NCI-H2196 (cell line): ENCODE measurements at regions not wholly inside any gene's neighbourhood (a gene's known extent, or its start where the extent isn't known, plus 50 kb on each side); places are given as distances from the start of the nearest gene placed in this dataset.

Experiments
- DNase-seq: peaks from one replicate; lab custom pipeline; 2025; ENCODE audit not compliant: unreplicated experiment; lab: John Stamatoyannopoulos, UW

- no peak for DNase-seq
Observed at GRCh38 chr10:88023676-88024075, 160.3 kb downstream of the PTEN start.

- DNase-seq: no peak
Observed at GRCh38 chr10:88026031-88026430, 162.6 kb downstream of the PTEN start.

- no peak for DNase-seq
Observed at GRCh38 chr10:88027570-88027969, 164.1 kb downstream of the PTEN start.

GRCh38 chr10:88028072-88028471 is 164.6 kb downstream of the PTEN start:
- no peak for DNase-seq

GRCh38 chr10:88028654-88029053 is 165.2 kb downstream of the PTEN start:
- DNase-seq: no peak

- no peak for DNase-seq
Observed at GRCh38 chr10:88032566-88032965, 169.1 kb downstream of the PTEN start.

GRCh38 chr10:88033385-88033784 is 170.0 kb downstream of the PTEN start:
- DNase-seq: no peak

- DNase-seq: no peak
Observed at GRCh38 chr10:88033793-88034192, 170.4 kb downstream of the PTEN start.

GRCh38 chr10:88036126-88036525 is 172.7 kb downstream of the PTEN start:
- no peak for DNase-seq

GRCh38 chr10:88037623-88038022 is 174.2 kb downstream of the PTEN start:
- no peak for DNase-seq

GRCh38 chr10:88038268-88038667 is 174.8 kb downstream of the PTEN start:
- DNase-seq: no peak

- DNase-seq: no peak
Observed at GRCh38 chr10:88039496-88040200, 176.2 kb downstream of the PTEN start.

- DNase-seq: no peak
Observed at GRCh38 chr10:88041243-88042159, 178.1 kb downstream of the PTEN start.

- DNase-seq: peak; percentile 16
Observed at GRCh38 chr10:88042160-88043100, 179.0 kb downstream of the PTEN start.

- no peak for DNase-seq
Observed at GRCh38 chr10:88045096-88045495, 181.7 kb downstream of the PTEN start.

GRCh38 chr10:88045656-88046415 is 182.4 kb downstream of the PTEN start:
- DNase-seq: no peak

- no peak for DNase-seq
Observed at GRCh38 chr10:88047579-88047978, 184.2 kb downstream of the PTEN start.

- DNase-seq: no peak
Observed at GRCh38 chr10:88048312-88048711, 184.9 kb downstream of the PTEN start.

- DNase-seq: no peak
Observed at GRCh38 chr10:88049204-88049603, 185.8 kb downstream of the PTEN start.

GRCh38 chr10:88057720-88058119 is 194.3 kb downstream of the PTEN start:
- DNase-seq: no peak
